GM23248 (cell line): ENCODE measurements at regions not wholly inside any gene's neighbourhood (a gene's known extent, or its start where the extent isn't known, plus 50 kb on each side); places are given as distances from the start of the nearest gene placed in this dataset.
"Not testable (repeated sequence)": the region's sequence is repeated elsewhere in the genome, so short reads cannot be mapped to it uniquely, and the experiment has no call there.

ENCODE experiments used
- DNase-seq: peaks from one replicate; pipeline ENCODE4 v3.0.0-alpha.2; 2015
- H2AFZ ChIP-seq: fragments of 200-600 bp; sonication (generic); 2 replicates; pipeline ENCODE4 v1.6.1; 2016; ENCODE audit warnings: antibody characterized with exemption
- H3F3A ChIP-seq: fragments of 200-600 bp; sonication (generic); 2 replicates; pipeline ENCODE4 v1.6.1; 2016; ENCODE audit warnings: mild to moderate bottlenecking, antibody characterized with exemption, mixed run types; ENCODE audit not compliant: insufficient read depth
- H3K27ac ChIP-seq: fragments of 200-600 bp; sonication (generic); 2 replicates; pipeline ENCODE4 v1.5.1; 2016; ENCODE audit warnings: mild to moderate bottlenecking
- H3K27me3 ChIP-seq: fragments of 200-600 bp; sonication (generic); replicated peaks from 2 replicates; pipeline ENCODE4 v1.6.1; 2016; ENCODE audit warnings: mild to moderate bottlenecking; ENCODE audit not compliant: insufficient read depth
- H3K36me3 ChIP-seq: fragments of 200-600 bp; sonication (generic); 2 replicates; pipeline ENCODE4 v1.6.1; 2016; ENCODE audit warnings: low read depth, mild to moderate bottlenecking
- H3K4me1 ChIP-seq: fragments of 200-600 bp; sonication (generic); 2 replicates; pipeline ENCODE4 v1.6.1; 2016; ENCODE audit warnings: mild to moderate bottlenecking; ENCODE audit not compliant: insufficient read depth
- H3K4me2 ChIP-seq: fragments of 200-600 bp; sonication (generic); one replicate; pipeline ENCODE4 v1.6.1; 2016; ENCODE audit warnings: mild to moderate bottlenecking; ENCODE audit not compliant: unreplicated experiment
- H3K4me3 ChIP-seq: fragments of 200-600 bp; sonication (generic); 2 replicates; pipeline ENCODE4 v1.5.1; 2016; ENCODE audit warnings: mild to moderate bottlenecking
- H3K79me2 ChIP-seq: fragments of 200-600 bp; sonication (generic); 2 replicates; pipeline ENCODE4 v1.6.1; 2016; ENCODE audit warnings: mild to moderate bottlenecking; ENCODE audit not compliant: insufficient read depth
- H3K9ac ChIP-seq: fragments of 200-600 bp; sonication (generic); 2 replicates; pipeline ENCODE4 v1.6.1; 2016; ENCODE audit warnings: mild to moderate bottlenecking
- H3K9me2 ChIP-seq: fragments of 200-600 bp; sonication (generic); 2 replicates; pipeline ENCODE4 v1.6.1; 2016; ENCODE audit warnings: mixed run types, mild to moderate bottlenecking, moderate library complexity; ENCODE audit not compliant: insufficient read depth
- H3K9me3 ChIP-seq: fragments of 200-600 bp; sonication (generic); one replicate; pipeline ENCODE4 v1.6.1; 2017; ENCODE audit warnings: low read depth
- H4K20me1 ChIP-seq: fragments of 200-600 bp; sonication (generic); 2 replicates; pipeline ENCODE4 v1.6.0; 2016; ENCODE audit not compliant: insufficient read depth
- WGBS, 2 experiments: methylation state at CpG; one replicate each; pipeline ENCODE4 v1.1.6; 2015 to 2017; ENCODE audit warnings: low lambda C conversion rate in 2 of 2, low coverage in 1 of 2; ENCODE audit errors: missing lambda C conversion rate in 2 of 2; 5-methylcytosine and 5-hydroxymethylcytosine counted together
- in situ Hi-C: fragments of 300-500 bp; cut with MboI; formaldehyde crosslinking; loops from 2 replicates; pipeline ENCODE4 v1.15.0; 2020

DNA sequence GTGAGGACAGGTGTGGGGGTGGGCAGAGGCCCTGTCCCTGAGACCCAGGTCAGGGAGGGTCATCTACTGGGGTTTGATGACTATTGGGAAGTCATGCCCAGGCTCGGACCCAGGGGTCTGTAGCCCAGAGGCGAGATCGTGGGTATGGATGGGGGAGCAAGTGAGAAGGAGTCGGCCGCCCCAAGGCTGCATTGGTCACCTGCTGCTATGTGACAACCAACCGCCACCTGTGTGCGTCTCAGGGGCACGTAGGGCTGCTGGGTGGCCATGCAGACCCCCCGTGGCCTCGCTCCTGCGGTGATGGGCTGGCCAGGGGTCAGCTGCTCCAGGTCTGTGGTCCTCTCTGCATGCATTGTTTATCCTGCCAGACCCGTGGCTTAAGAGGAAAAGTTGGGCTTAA, 138.5 kb downstream of the ZNF479 start:
- DNase-seq, H3K27me3 ChIP-seq, H4K20me1 ChIP-seq, H3K4me3 ChIP-seq, H3K4me2 ChIP-seq, H3K9ac ChIP-seq, H3K4me1 ChIP-seq, in situ Hi-C loops, H3K79me2 ChIP-seq, H2AFZ ChIP-seq, H3K9me2 ChIP-seq, H3K9me3 ChIP-seq, H3K36me3 ChIP-seq, H3K27ac ChIP-seq, H3F3A ChIP-seq: not testable (repeated sequence)
- 38% methylated on average over 9 to 12 of the region's 12 CpGs for WGBS, 2 experiments

DNA sequence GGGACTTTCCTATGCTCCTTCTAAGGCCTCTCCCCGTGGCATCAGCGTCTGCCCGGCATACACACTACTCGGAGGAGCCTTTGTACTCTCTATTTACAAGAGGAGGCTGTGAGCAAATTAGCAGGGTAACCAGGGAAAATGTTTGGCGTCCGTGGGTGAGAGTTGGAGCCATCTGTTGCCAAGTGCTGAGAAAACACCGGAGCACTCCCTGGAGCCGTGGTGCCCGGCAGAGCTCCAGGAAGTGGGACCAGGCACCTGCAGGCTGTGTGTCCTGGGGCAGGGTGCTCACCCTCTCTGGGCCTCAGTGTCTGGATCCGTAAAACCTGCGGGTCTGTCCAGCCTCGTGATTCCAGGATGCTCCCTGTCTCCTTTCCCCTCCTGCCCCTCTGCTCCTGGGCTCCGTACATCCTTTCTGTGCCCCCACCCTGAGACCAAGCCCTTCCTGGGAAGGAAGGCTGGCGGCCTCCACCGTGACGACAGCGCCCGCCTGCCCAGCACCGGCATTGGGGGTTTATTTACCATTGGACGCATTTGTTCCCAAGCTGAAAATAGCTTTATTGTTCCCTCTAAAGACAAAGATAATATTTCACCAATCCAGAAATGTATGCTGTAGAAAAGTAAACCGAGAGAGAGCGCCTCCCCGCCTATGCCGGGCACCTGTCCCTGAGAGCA, 174.4 kb downstream of the ZNF479 start:
- H3K4me3 ChIP-seq, H3K36me3 ChIP-seq, H2AFZ ChIP-seq, in situ Hi-C loops, H3F3A ChIP-seq, H3K9me3 ChIP-seq, H4K20me1 ChIP-seq, H3K4me2 ChIP-seq, DNase-seq, H3K9me2 ChIP-seq, H3K27me3 ChIP-seq, H3K79me2 ChIP-seq, H3K9ac ChIP-seq, H3K4me1 ChIP-seq, H3K27ac ChIP-seq: not testable (repeated sequence)
- WGBS, 2 experiments: 58 to 59% methylated on average over 9 to 13 of the region's 24 CpGs

DNA sequence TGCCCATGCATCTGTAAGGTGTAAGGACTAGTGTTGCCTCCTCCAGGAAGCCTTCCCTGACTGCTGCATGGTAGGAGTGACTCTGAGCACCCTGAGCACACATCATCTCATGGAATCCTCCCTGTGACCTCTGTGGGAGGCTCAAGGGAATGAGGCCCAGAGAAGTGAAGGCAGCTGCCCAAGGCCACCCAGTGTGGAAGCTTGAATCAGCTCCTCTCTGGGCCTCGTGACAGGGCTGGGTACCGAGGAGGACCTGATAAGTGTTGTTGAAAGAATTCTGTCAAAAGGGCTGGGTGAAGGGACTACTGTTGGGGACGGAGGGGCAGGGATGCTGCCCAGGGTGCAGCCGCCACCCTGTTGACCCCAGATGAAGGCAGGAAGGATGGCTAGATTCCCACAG, 175.2 kb downstream of the ZNF479 start:
- H3F3A ChIP-seq, H3K9me3 ChIP-seq, H3K27ac ChIP-seq, H3K9ac ChIP-seq, DNase-seq, H3K9me2 ChIP-seq, H3K4me3 ChIP-seq, H3K36me3 ChIP-seq, H3K27me3 ChIP-seq, in situ Hi-C loops, H4K20me1 ChIP-seq, H3K4me2 ChIP-seq, H3K79me2 ChIP-seq, H3K4me1 ChIP-seq, H2AFZ ChIP-seq: not testable (repeated sequence)
- WGBS, 2 experiments: 29 to 45% methylated on average over 3 of the region's 4 CpGs

DNA sequence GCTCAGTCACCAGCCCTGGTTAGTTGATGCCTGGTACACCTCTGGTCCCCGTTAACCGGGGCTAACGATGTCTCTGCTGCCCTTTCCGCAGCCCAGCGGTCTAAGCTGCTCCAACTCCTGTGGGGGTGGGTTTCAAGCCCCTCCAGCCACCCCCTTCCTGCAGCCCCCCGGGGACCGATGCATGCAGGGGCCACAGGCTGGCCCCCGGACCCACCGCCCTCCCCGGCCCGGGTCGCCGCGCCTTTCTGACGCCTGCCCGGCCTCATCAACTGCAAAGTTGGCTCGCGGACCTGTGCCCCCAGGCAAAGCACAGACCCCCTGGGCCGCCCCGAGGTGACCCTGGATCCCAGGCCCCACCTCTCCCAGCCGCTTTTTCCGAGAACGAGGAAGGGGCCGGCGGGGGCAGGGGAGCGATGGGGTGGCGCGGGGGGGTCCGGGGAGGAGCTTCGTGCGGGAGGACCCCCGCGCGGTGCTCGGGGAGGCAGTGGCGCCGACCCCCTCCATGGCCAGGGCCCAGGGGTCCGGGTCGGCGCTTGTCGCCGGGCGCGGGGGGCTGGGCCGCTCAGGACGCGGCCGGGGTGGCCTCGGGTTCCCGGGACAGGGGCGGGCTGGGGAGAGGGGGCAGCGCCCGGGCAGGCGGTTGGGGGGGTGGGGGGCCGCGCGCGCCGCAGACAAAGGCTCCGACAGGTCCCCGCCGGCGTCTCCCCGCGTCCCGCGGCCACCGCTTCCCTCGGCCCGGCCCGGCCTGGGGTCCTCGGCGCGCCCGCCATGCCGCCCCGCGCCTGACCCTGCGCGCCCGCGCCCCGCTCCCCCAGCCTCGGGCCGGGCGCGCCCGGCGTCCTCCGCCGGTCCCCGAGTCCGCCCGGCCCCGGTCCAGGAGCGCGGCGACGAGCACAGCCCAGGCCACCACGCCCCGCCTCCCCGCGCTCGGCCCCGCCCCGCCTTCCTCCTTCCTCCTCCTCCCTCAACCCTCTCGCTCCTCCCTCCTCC, 183.6 kb downstream of the ZNF479 start:
- DNase-seq, H2AFZ ChIP-seq, H3K9me2 ChIP-seq, H3K36me3 ChIP-seq, H3K4me1 ChIP-seq, H3K9ac ChIP-seq, H3K27me3 ChIP-seq, H3K27ac ChIP-seq, H3K9me3 ChIP-seq, H3K4me3 ChIP-seq, H3F3A ChIP-seq, H4K20me1 ChIP-seq, H3K79me2 ChIP-seq, H3K4me2 ChIP-seq, in situ Hi-C loops: not testable (repeated sequence)
- 58% methylated on average over 21 of the region's 107 CpGs; no CpG with 5 or more reads in 1 of the 2 experiments for WGBS, 2 experiments

DNA sequence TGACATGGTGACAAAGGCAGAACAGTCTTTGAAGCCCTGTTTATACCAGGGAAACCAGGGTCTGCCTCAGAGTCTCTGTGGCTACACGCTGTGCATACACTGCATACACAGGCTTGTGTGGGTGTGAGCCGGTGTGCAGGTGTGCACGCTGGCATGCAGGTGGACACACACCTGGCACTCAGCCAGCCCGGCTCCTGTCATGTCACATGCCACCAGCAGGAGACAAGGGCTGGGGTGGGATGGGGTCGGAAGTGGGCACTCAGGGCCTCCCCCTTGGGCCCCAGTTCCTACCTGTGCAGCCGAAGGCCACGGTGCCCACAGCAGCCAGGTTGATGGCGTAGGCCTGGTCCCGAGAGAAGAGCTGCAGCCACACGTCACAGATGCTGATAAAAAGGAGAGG, 192.2 kb downstream of the ZNF479 start:
- H2AFZ ChIP-seq, H3K4me1 ChIP-seq, H3K27ac ChIP-seq, H3F3A ChIP-seq, H3K4me2 ChIP-seq, H3K9me2 ChIP-seq, in situ Hi-C loops, H3K79me2 ChIP-seq, H3K27me3 ChIP-seq, H3K9me3 ChIP-seq, H4K20me1 ChIP-seq, H3K9ac ChIP-seq, H3K4me3 ChIP-seq, H3K36me3 ChIP-seq: not testable (repeated sequence)
- 48 to 90% methylated on average over 2 to 4 of the region's 10 CpGs for whole genome bisulfite sequencing, 2 experiments
- peak; percentile 0 for DNase-seq

DNA sequence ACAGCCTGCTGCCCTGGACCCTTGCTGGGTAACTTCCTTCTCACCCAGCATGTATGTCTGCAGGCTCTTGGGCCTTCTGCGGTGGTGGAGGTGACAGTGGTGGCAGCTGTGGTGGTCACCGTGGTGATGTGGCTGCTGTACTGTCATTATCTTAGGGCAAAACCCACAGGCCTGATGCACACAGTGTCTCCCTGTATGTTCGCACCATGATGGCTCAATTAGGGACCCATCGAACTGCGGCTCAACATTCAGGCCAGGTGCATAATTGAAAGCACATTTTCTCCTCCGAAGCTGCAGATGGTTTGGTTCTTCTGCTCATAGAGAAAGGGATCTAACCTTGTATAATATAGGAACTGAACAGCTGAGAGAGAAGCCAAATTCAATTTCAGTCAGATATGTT, 208.3 kb downstream of the ZNF479 start:
- H3K4me2 ChIP-seq, H3K4me1 ChIP-seq, H3F3A ChIP-seq, H4K20me1 ChIP-seq, H3K4me3 ChIP-seq, H3K9me2 ChIP-seq, H3K36me3 ChIP-seq, H3K27ac ChIP-seq, H3K79me2 ChIP-seq, in situ Hi-C loops, H3K9me3 ChIP-seq, H2AFZ ChIP-seq, H3K9ac ChIP-seq, H3K27me3 ChIP-seq, DNase-seq: not testable (repeated sequence)
- WGBS, 2 experiments: 20 to 36% methylated on average over 2 to 4 of the region's 6 CpGs

DNA sequence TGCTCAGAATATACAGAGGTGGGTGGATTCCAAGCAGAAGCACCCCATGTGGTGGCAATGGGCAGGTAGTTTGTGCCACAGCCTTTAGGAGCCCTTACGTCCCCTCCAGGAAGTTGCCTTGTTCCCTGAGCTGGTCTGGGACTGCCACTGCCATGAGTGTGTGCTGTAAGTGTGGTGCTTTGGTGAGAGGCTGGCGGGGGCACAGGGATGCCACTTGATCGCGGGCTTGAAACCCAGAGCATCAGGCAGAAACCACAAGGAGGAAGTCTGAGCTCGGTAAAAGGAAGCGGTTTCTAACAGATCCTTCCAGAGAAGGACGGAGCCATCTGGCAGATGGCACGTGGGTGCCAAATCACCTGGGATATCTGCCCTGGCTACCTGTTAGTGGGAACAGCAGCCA, 221.3 kb downstream of the ZNF479 start:
- in situ Hi-C loops, H3K27ac ChIP-seq, H4K20me1 ChIP-seq, H3K9me3 ChIP-seq, H3F3A ChIP-seq, H3K4me2 ChIP-seq, DNase-seq, H3K79me2 ChIP-seq, H3K36me3 ChIP-seq, H3K9me2 ChIP-seq, H3K27me3 ChIP-seq, H2AFZ ChIP-seq, H3K9ac ChIP-seq, H3K4me3 ChIP-seq, H3K4me1 ChIP-seq: not testable (repeated sequence)
- 25 to 50% methylated on average over 2 to 5 of the region's 8 CpGs for WGBS, 2 experiments
